Erythroblast (primary cell): ENCODE measurements at regions not wholly inside any gene's neighbourhood (a gene's known extent, or its start where the extent isn't known, plus 50 kb on each side); places are given as distances from the start of the nearest gene placed in this dataset.

ENCODE experiments used
- GATA1 ChIP-seq: IDR thresholded peaks from 2 replicates; pipeline ENCODE4 v1.6.1; 2011; ENCODE audit warnings: low read depth, mild to moderate bottlenecking, control low read depth, low read length, moderate library complexity
- POLR2A ChIP-seq: IDR thresholded peaks from 2 replicates; pipeline ENCODE4 v1.6.1; 2011; ENCODE audit warnings: mild to moderate bottlenecking, low read length

- TF ChIP-seq POLR2A, result no peak
- TF ChIP-seq GATA1, result no peak
Measured at GRCh38 chr4:137647375-137647774, 115.1 kb upstream of the PCDH18 start.
